Brain microvascular endothelial cell (primary cell): ENCODE measurements at regions not wholly inside any gene's neighbourhood (a gene's known extent, or its start where the extent isn't known, plus 50 kb on each side); places are given as distances from the start of the nearest gene placed in this dataset.
"Not testable (repeated sequence)": the region's sequence is repeated elsewhere in the genome, so short reads cannot be mapped to it uniquely, and the experiment has no call there.

ENCODE experiments used
- DNase-seq: peaks from one replicate; pipeline ENCODE4 v3.0.0-alpha.2; 2020
- H3K27ac ChIP-seq: fragments of 250-450 bp; sonication (Bioruptor Pico); 2 replicates; pipeline ENCODE4 v1.5.1; 2020; ENCODE audit warnings: mild to moderate bottlenecking, moderate library complexity
- H3K27me3 ChIP-seq: fragments of 250-450 bp; sonication (Bioruptor Pico); replicated peaks from 2 replicates; pipeline ENCODE4 v1.5.1; 2020; ENCODE audit warnings: mild to moderate bottlenecking
- H3K36me3 ChIP-seq: fragments of 250-450 bp; sonication (Bioruptor Pico); replicated peaks from 2 replicates; pipeline ENCODE4 v1.5.1; 2020; ENCODE audit warnings: mild to moderate bottlenecking
- H3K4me3 ChIP-seq: 2 replicates; pipeline ENCODE4 v1.5.1; 2011; ENCODE audit warnings: low read depth, mild to moderate bottlenecking, control low read depth, low read length, moderate library complexity
- CTCF ChIP-seq: IDR thresholded peaks from 2 replicates; pipeline ENCODE4 v1.5.1; 2011; ENCODE audit warnings: low read depth, mild to moderate bottlenecking, moderate library complexity, low read length, control low read depth, inconsistent platforms; ENCODE audit errors: missing control alignments
- in situ Hi-C: cut with HindIII; loops from 2 replicates; pipeline ENCODE4 v1.10.0; 2017; ENCODE audit warnings: low sequenced_read_pairs, low pct_ligation_motif_present

GRCh38 chr10:45056806-45057205 lies 56.1 kb downstream of the ZNF22 start:
- H3K27me3 ChIP-seq, H3K4me3 ChIP-seq, in situ Hi-C loops, H3K36me3 ChIP-seq, DNase-seq, H3K27ac ChIP-seq: not testable (repeated sequence)

GRCh38 chr10:45058580-45058979 lies 57.9 kb downstream of the ZNF22 start:
- Histone ChIP-seq H3K27me3 (no peaks in the 10 kb centered on the region), H3K4me3 (no peak overlapping the region), H3K36me3 (no peaks in the 10 kb centered on the region), H3K27ac (no peak overlapping the region)
- TF ChIP-seq CTCF = no peak
- in situ Hi-C loops = no loop called here
- DNase-seq = no peak

- H3K27me3 ChIP-seq = no peaks in the 10 kb centered on the region
- TF ChIP-seq CTCF = no peak
- H3K4me3 ChIP-seq = no peak overlapping the region
- no peak overlapping the region for H3K27ac ChIP-seq
- in situ Hi-C loops = no loop called here
- no peak for DNase-seq
- H3K36me3 ChIP-seq = no peaks in the 10 kb centered on the region
Observed at GRCh38 chr10:45058992-45059561, 58.4 kb downstream of the ZNF22 start.

- DNase-seq = no peak
- in situ Hi-C loops = no loop called here
- Histone ChIP-seq H3K4me3 (no peak overlapping the region), H3K27me3 (no peaks in the 10 kb centered on the region), H3K27ac (no peak overlapping the region), H3K36me3 (no peaks in the 10 kb centered on the region)
- no peak for TF ChIP-seq CTCF
Observed at GRCh38 chr10:45059632-45060031, 58.9 kb downstream of the ZNF22 start.

GRCh38 chr10:45061982-45062381 lies 61.3 kb downstream of the ZNF22 start:
- in situ Hi-C loops = no loop called here

GRCh38 chr10:45063591-45064231 lies 63.0 kb downstream of the ZNF22 start:
- in situ Hi-C loops = no loop called here
- TF ChIP-seq CTCF = no peak
- no peaks in the 10 kb centered on the region for H3K36me3 ChIP-seq
- H3K4me3 ChIP-seq = no peak overlapping the region
- H3K27me3 ChIP-seq = no peaks in the 10 kb centered on the region
- DNase-seq = no peak
- H3K27ac ChIP-seq = no peak overlapping the region

More at GRCh38 chr10:45061982-45062381, 61.3 kb downstream of the ZNF22 start:
- no peak overlapping the region for H3K27ac ChIP-seq
- DNase-seq = no peak
- no peaks in the 10 kb centered on the region for H3K27me3 ChIP-seq
- H3K4me3 ChIP-seq = no peak overlapping the region
- H3K36me3 ChIP-seq = no peaks in the 10 kb centered on the region
- TF ChIP-seq CTCF = no peak
